ENCODE measurements at regions not wholly inside any gene's neighbourhood (a gene's known extent, or its start where the extent isn't known, plus 50 kb on each side); places are given as distances from the start of the nearest gene placed in this dataset.

DNA sequence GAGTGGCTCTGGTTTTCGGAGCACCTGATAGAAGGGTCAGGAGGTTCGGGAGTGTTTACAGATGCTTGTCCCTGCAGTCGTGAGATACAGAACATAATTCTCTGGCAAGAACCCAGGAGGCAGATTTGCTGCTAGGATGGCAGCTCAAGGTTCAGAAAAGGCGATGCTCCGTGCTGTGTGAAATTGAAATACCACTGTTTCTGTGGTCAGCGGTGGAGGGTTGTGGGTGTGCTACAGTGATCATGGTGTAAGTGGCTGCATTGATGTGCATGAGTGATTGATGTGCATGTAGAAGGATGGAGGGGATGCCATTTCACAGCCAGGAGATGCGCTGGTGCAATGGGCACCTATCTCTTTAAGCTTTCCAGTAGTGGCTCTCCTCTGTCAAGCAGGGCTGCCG is 322.1 kb downstream of the GALR1 start:
- no peak overlapping the region for H3K4me2 ChIP-seq (ENCODE audit: low read depth, low read length)
- H3K36me3 ChIP-seq (replicated peaks in 1 of 2; ENCODE audit: control insufficient read depth in 1 of 2, insufficient read depth in 2 of 2, low read length in 2 of 2) = no peaks in the 10 kb centered on the region
- TF ChIP-seq CBX2 (IDR thresholded peaks at IDR 0.05; ENCODE audit: low read depth, low read length) (no peak), CBX2 (CRISPR knock-in tag; IDR thresholded peaks at IDR 0.05; ENCODE audit: low read depth) (no peak), ZNF589 (CRISPR knock-in tag; conservative IDR thresholded peaks at IDR 0.05) (no peak), ZNF782 (CRISPR knock-in tag; IDR thresholded peaks at IDR 0.05; ENCODE audit: borderline replicate concordance) (no peak), TEAD3 (CRISPR knock-in tag; optimal IDR thresholded peaks at IDR 0.05; ENCODE audit: borderline replicate concordance) (no peak), SALL2 (CRISPR knock-in tag; IDR thresholded peaks at IDR 0.05) (no peak), SSRP1 (CRISPR knock-in tag; IDR thresholded peaks at IDR 0.05) (no peak), ZNF446 (CRISPR knock-in tag; IDR thresholded peaks at IDR 0.05) (no peak), SIN3B (IDR thresholded peaks at IDR 0.05; ENCODE audit: low read length) (no peak), NR2F1 (CRISPR knock-in tag; IDR thresholded peaks at IDR 0.05) (no peak), NBN (conservative IDR thresholded peaks at IDR 0.05) (no peak), KAT8 (CRISPR knock-in tag; IDR thresholded peaks at IDR 0.05) (no peak), GLI4 (CRISPR knock-in tag; IDR thresholded peaks at IDR 0.05; ENCODE audit: borderline replicate concordance) (no peak), GATA4 (IDR thresholded peaks at IDR 0.05; ENCODE audit: borderline replicate concordance, low read depth) (no peak), ZNF230 (CRISPR knock-in tag; IDR thresholded peaks at IDR 0.05) (no peak), ZNF746 (CRISPR knock-in tag; IDR thresholded peaks at IDR 0.05) (no peak)
- TF ChIP-seq, protein P1, sequence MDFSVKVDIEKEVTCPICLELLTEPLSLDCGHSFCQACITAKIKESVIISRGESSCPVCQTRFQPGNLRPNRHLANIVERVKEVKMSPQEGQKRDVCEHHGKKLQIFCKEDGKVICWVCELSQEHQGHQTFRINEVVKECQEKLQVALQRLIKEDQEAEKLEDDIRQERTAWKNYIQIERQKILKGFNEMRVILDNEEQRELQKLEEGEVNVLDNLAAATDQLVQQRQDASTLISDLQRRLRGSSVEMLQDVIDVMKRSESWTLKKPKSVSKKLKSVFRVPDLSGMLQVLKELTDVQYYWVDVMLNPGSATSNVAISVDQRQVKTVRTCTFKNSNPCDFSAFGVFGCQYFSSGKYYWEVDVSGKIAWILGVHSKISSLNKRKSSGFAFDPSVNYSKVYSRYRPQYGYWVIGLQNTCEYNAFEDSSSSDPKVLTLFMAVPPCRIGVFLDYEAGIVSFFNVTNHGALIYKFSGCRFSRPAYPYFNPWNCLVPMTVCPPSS (IDR thresholded peaks at IDR 0.05) = no peak
- TF ChIP-seq, protein P2, sequence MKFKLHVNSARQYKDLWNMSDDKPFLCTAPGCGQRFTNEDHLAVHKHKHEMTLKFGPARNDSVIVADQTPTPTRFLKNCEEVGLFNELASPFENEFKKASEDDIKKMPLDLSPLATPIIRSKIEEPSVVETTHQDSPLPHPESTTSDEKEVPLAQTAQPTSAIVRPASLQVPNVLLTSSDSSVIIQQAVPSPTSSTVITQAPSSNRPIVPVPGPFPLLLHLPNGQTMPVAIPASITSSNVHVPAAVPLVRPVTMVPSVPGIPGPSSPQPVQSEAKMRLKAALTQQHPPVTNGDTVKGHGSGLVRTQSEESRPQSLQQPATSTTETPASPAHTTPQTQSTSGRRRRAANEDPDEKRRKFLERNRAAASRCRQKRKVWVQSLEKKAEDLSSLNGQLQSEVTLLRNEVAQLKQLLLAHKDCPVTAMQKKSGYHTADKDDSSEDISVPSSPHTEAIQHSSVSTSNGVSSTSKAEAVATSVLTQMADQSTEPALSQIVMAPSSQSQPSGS (CRISPR knock-in tag; IDR thresholded peaks at IDR 0.05) = no peak
- TF ChIP-seq, protein P3, sequence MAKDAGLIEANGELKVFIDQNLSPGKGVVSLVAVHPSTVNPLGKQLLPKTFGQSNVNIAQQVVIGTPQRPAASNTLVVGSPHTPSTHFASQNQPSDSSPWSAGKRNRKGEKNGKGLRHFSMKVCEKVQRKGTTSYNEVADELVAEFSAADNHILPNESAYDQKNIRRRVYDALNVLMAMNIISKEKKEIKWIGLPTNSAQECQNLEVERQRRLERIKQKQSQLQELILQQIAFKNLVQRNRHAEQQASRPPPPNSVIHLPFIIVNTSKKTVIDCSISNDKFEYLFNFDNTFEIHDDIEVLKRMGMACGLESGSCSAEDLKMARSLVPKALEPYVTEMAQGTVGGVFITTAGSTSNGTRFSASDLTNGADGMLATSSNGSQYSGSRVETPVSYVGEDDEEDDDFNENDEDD (CRISPR knock-in tag; IDR thresholded peaks at IDR 0.05; ENCODE audit: borderline replicate concordance) = no peak
- in situ Hi-C loops (cut with HindIII; ENCODE audit: extremely low pct_ligation_motif_present, low pct_unique_long_range_greater_than_20kb) = no loop called here
- ChIA-PET POLR2A (no interaction called here), CTCF (ENCODE audit: low intra/inter-chr PET ratio, low total read pairs) (no interaction called here)
- no peaks in the 10 kb centered on the region for H4K20me1 ChIP-seq (ENCODE audit: insufficient read depth, low read length)
- no peak for FAIRE-seq
- 12% methylated on average over 5 of the region's 8 CpGs for WGBS (ENCODE audit: low lambda C conversion rate)
- H3K9me3 ChIP-seq (ENCODE audit: low read length) = no peaks in the 10 kb centered on the region
- no peak overlapping the region for H2AFZ ChIP-seq (ENCODE audit: low read length)
- DNase-seq (ENCODE audit: low spot score) = no peak
- no peak for ATAC-seq
- no peaks in the 10 kb centered on the region for H3K4me1 ChIP-seq (ENCODE audit: insufficient read depth, low read length)
- H3K27me3 ChIP-seq (ENCODE audit: control insufficient read depth in 1 of 2, insufficient read depth in 2 of 2, low read length in 2 of 2) = peaks cover 0 to 3% of the 10 kb centered on the region in 2 experiments; a peak in 1 of 5 replicates
- H3K27ac ChIP-seq (ENCODE audit: extremely low read length, insufficient read depth, low read length) = no peak overlapping the region
- intact Hi-C loops (cut with micrococcal nuclease; ENCODE audit: unreplicated experiment) = no loop called here
- no peaks in the 10 kb centered on the region for H3K79me2 ChIP-seq (ENCODE audit: insufficient read depth, low read length)
- H3K9ac ChIP-seq (ENCODE audit: insufficient read depth, low read depth, low read length) = no peak overlapping the region
- BruUV-seq (replicated peaks) = no TSS peak
- no peak overlapping the region for H3K4me3 ChIP-seq (replicated peaks in 1 of 3; ENCODE audit: insufficient read depth in 1 of 3, low read depth in 2 of 3, low read length in 3 of 3)

All from HepG2 (cell line).